Colonic mucosa (tissue), 4 donors: ENCODE measurements at regions not wholly inside any gene's neighbourhood (a gene's known extent, or its start where the extent isn't known, plus 50 kb on each side); places are given as distances from the start of the nearest gene placed in this dataset.

Source experiments
- DNase-seq: peaks from one replicate; pipeline ENCODE4 v3.0.0-alpha.2; 2020
- H3K27ac ChIP-seq: fragments of 200-600 bp; one replicate; pipeline ENCODE4 v1.8.0; 2021
- H3K27me3 ChIP-seq: fragments of 200-600 bp; one replicate; pipeline ENCODE4 v1.8.0; 2021
- H3K36me3 ChIP-seq: fragments of 200-600 bp; one replicate; pipeline ENCODE4 v1.8.0; 2021
- H3K4me1 ChIP-seq: fragments of 200-600 bp; one replicate; pipeline ENCODE4 v1.8.0; 2021; ENCODE audit warnings: mild to moderate bottlenecking
- H3K4me3 ChIP-seq: fragments of 200-600 bp; one replicate; pipeline ENCODE4 v1.8.0; 2021
- H3K9ac ChIP-seq, 2 donors: one replicate each; pipeline ENCODE4 v1.7.0; 2013; ENCODE audit warnings: control low read depth in 2 of 2, low read depth in 2 of 2, low read length in 2 of 2
- H3K9me3 ChIP-seq: fragments of 200-600 bp; one replicate; pipeline ENCODE4 v1.8.0; 2021
- intact Hi-C: fragments of 100-400 bp; cut with DNase I; formaldehyde crosslinking; loops from one replicate; pipeline ENCODE4 v1.14.1; 2022
- TF ChIP-seq, protein P1 (sequence below): fragments of 200-600 bp; IDR thresholded peaks from one replicate; pipeline ENCODE4 v1.8.0; 2022; ENCODE audit warnings: antibody characterized with exemption, mild to moderate bottlenecking
- donor health status: healthy.
- donor health status: DM: no; HTN: no; CAD: no.
- donor health status: DM: no; HTN: no; CAD: no.

DNA sequence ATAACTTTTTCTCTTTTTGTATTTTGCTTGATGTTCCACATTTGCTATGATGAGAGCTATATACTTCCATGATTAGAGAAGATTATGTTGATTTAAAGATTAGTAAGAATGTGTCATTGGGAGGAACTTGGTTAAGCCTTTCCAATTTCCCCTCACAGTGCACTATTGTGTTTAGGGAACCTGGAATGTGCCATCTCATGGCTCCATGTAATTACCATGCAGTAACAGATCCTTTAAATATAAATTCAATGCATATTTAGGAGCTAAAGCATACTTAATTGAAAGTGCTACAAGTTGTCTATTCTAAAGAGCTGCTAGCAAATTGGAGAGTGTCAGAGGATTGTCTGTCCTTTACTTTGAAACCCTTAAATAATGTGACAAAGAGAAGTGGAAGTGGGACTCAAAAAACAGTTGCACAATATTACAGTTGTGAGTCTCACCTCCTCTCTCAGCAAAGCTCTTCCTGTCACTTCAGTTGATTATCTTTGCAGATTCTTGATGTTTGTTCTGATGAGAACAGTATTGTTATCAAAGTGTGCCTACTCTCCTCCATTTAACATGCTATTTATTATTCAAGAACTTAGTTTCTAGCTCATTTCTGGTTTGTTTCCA lies 1162.7 kb upstream of the ZEB2 start:
- Histone ChIP-seq H3K9me3 (no peaks in the 10 kb centered on the region), H3K27me3 (no peaks in the 10 kb centered on the region), H3K36me3 (no peaks in the 10 kb centered on the region), H3K27ac (no peak overlapping the region), H3K9ac (no peak overlapping the region), H3K4me1 (no peaks in the 10 kb centered on the region), H3K4me3 (no peak overlapping the region)
- intact Hi-C loops = no loop called here
- TF ChIP-seq, protein P1, sequence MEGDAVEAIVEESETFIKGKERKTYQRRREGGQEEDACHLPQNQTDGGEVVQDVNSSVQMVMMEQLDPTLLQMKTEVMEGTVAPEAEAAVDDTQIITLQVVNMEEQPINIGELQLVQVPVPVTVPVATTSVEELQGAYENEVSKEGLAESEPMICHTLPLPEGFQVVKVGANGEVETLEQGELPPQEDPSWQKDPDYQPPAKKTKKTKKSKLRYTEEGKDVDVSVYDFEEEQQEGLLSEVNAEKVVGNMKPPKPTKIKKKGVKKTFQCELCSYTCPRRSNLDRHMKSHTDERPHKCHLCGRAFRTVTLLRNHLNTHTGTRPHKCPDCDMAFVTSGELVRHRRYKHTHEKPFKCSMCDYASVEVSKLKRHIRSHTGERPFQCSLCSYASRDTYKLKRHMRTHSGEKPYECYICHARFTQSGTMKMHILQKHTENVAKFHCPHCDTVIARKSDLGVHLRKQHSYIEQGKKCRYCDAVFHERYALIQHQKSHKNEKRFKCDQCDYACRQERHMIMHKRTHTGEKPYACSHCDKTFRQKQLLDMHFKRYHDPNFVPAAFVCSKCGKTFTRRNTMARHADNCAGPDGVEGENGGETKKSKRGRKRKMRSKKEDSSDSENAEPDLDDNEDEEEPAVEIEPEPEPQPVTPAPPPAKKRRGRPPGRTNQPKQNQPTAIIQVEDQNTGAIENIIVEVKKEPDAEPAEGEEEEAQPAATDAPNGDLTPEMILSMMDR = no peak
- DNase-seq = no peak

- Histone ChIP-seq H3K27ac (no peak overlapping the region), H3K4me1 (no peaks in the 10 kb centered on the region), H3K27me3 (no peaks in the 10 kb centered on the region), H3K4me3 (no peak overlapping the region), H3K36me3 (no peaks in the 10 kb centered on the region), H3K9ac (no peak overlapping the region), H3K9me3 (no peaks in the 10 kb centered on the region)
- intact Hi-C loops = no loop called here
- TF ChIP-seq, protein P1 = no peak
- DNase-seq = no peak
Observed at GRCh38 chr2:145680276-145680675, 1160.4 kb upstream of the ZEB2 start.

- DNase-seq = no peak
- TF ChIP-seq, protein P1 = no peak
- H3K36me3 ChIP-seq = no peaks in the 10 kb centered on the region
- H3K9me3 ChIP-seq = no peaks in the 10 kb centered on the region
- no peak overlapping the region for H3K4me3 ChIP-seq
- H3K27ac ChIP-seq = no peak overlapping the region
- no peaks in the 10 kb centered on the region for H3K4me1 ChIP-seq
- no peak overlapping the region for H3K9ac ChIP-seq
- no peaks in the 10 kb centered on the region for H3K27me3 ChIP-seq
- intact Hi-C loops = no loop called here
Observed at GRCh38 chr2:145677371-145677770, 1157.5 kb upstream of the ZEB2 start.

- Histone ChIP-seq H3K4me3 (no peak overlapping the region), H3K27ac (no peak overlapping the region), H3K36me3 (no peaks in the 10 kb centered on the region), H3K27me3 (no peaks in the 10 kb centered on the region), H3K9ac (no peak overlapping the region), H3K4me1 (no peaks in the 10 kb centered on the region), H3K9me3 (no peaks in the 10 kb centered on the region)
- TF ChIP-seq, protein P1 = no peak
- DNase-seq = no peak
- intact Hi-C loops = no loop called here
Observed at GRCh38 chr2:145674705-145675104, 1154.8 kb upstream of the ZEB2 start.

DNA sequence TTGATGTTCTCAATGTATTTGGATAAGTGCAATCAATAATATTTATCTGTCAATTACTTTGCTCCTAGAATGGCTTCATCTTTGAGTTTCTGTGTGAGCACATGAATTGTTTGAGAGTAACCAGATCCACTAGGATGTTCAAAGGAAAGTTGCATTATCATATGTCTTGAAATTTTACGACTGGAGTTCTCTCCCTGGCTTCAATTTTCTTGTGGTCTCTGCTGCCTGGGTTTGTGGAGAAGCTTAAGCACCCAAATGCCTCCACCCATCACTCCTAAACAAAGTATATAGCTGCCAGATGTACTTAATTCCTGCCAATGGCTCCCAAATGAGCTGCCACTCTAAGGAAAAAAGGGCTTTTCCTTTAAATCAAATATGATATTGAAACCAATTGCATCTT lies 1149.4 kb upstream of the ZEB2 start:
- Histone ChIP-seq H3K4me3 (no peak overlapping the region), H3K27ac (no peak overlapping the region), H3K9me3 (no peaks in the 10 kb centered on the region), H3K36me3 (no peaks in the 10 kb centered on the region), H3K27me3 (no peaks in the 10 kb centered on the region), H3K9ac (no peak overlapping the region), H3K4me1 (no peaks in the 10 kb centered on the region)
- TF ChIP-seq, protein P1 = no peak
- intact Hi-C loops = no loop called here
- no peak for DNase-seq
